ENCODE measurements at regions not wholly inside any gene's neighbourhood (a gene's known extent, or its start where the extent isn't known, plus 50 kb on each side); places are given as distances from the start of the nearest gene placed in this dataset.
"Not testable (repeated sequence)": the region's sequence is repeated elsewhere in the genome, so short reads cannot be mapped to it uniquely, and the experiment has no call there.

- DNase-seq = no peak
- intact Hi-C loops (cut with DNase I) = no loop called here
Observed at GRCh38 chr1:73576083-73576482, 621.9 kb downstream of the LRRIQ3 start.

- DNase-seq = no peak
- intact Hi-C loops (cut with DNase I) = no loop called here
Observed at GRCh38 chr1:73564294-73564693, 633.7 kb downstream of the LRRIQ3 start.

- intact Hi-C loops (cut with DNase I) = no loop called here
Observed at GRCh38 chr1:73556270-73556669, 641.7 kb downstream of the LRRIQ3 start.

GRCh38 chr1:73537400-73537799 is 660.6 kb downstream of the LRRIQ3 start:
- no peak for DNase-seq
- intact Hi-C loops (cut with DNase I) = no loop called here

More at GRCh38 chr1:73556270-73556669, 641.7 kb downstream of the LRRIQ3 start:
- DNase-seq = no peak

GRCh38 chr1:73517603-73518191 is 680.3 kb downstream of the LRRIQ3 start:
- DNase-seq = no peak
- intact Hi-C loops (cut with DNase I) = no loop called here

- intact Hi-C loops (cut with DNase I) = no loop called here
- DNase-seq = no peak
Observed at GRCh38 chr1:73516451-73516850, 681.5 kb downstream of the LRRIQ3 start.

GRCh38 chr1:73511038-73511437 is 686.9 kb downstream of the LRRIQ3 start:
- DNase-seq = no peak
- intact Hi-C loops (cut with DNase I) = no loop called here

- no peak for DNase-seq
- intact Hi-C loops (cut with DNase I) = no loop called here
Observed at GRCh38 chr1:73500154-73500553, 697.8 kb downstream of the LRRIQ3 start.

- DNase-seq = no peak
- intact Hi-C loops (cut with DNase I) = no loop called here
Observed at GRCh38 chr1:73499671-73500070, 698.3 kb downstream of the LRRIQ3 start.

- intact Hi-C loops (cut with DNase I) = no loop called here
- no peak for DNase-seq
Observed at GRCh38 chr1:73491621-73492020, 706.4 kb downstream of the LRRIQ3 start.

- no peak for DNase-seq
- intact Hi-C loops (cut with DNase I) = no loop called here
Observed at GRCh38 chr1:73475316-73475870, 722.6 kb downstream of the LRRIQ3 start.

- intact Hi-C loops (cut with DNase I) = no loop called here
- no peak for DNase-seq
Observed at GRCh38 chr1:73472810-73473209, 725.2 kb downstream of the LRRIQ3 start.

GRCh38 chr1:73467731-73468130 is 730.2 kb downstream of the LRRIQ3 start:
- intact Hi-C loops (cut with DNase I) = no loop called here
- DNase-seq = no peak

GRCh38 chr1:73463873-73464272 is 734.1 kb downstream of the LRRIQ3 start:
- intact Hi-C loops (cut with DNase I) = no loop called here
- DNase-seq = peak in 1 of 42 donors; percentile 2

- intact Hi-C loops (cut with DNase I) = no loop called here
- no peak for DNase-seq
Observed at GRCh38 chr1:73452522-73452921, 745.5 kb downstream of the LRRIQ3 start.

- DNase-seq; intact Hi-C loops (cut with DNase I): not testable (repeated sequence)
Observed at GRCh38 chr1:73450668-73451067, 747.3 kb downstream of the LRRIQ3 start.

GRCh38 chr1:73411479-73411878 is 786.5 kb downstream of the LRRIQ3 start:
- intact Hi-C loops (cut with DNase I) = no loop called here
- no peak for DNase-seq

GRCh38 chr1:73401666-73402065 is 796.3 kb downstream of the LRRIQ3 start:
- no peak for DNase-seq
- intact Hi-C loops (cut with DNase I) = no loop called here

- intact Hi-C loops (cut with DNase I) = no loop called here
- no peak for DNase-seq
Observed at GRCh38 chr1:73382966-73383365, 815.0 kb downstream of the LRRIQ3 start.

- no peak for DNase-seq
- intact Hi-C loops (cut with DNase I) = no loop called here
Observed at GRCh38 chr1:73366734-73367413, 831.1 kb downstream of the LRRIQ3 start.

- no peak for DNase-seq
- intact Hi-C loops (cut with DNase I) = no loop called here
Observed at GRCh38 chr1:73359001-73359400, 839.0 kb downstream of the LRRIQ3 start.

Data from head of caudate nucleus (tissue), 42 donors.